MM.1S (cell line): ENCODE measurements at regions not wholly inside any gene's neighbourhood (a gene's known extent, or its start where the extent isn't known, plus 50 kb on each side); places are given as distances from the start of the nearest gene placed in this dataset.

Source experiments
- EZH2 ChIP-seq: fragments of 300-600 bp; sonication (generic); optimal IDR thresholded peaks from 2 replicates; pipeline ENCODE3; 2017; ENCODE audit warnings: low read depth, mild to moderate bottlenecking, antibody characterized with exemption, low read length, mixed read lengths
- EZH2phosphoT487 ChIP-seq: fragments of 300-600 bp; sonication (generic); IDR thresholded peaks from 2 replicates; pipeline ENCODE4 v1.6.1; 2018; ENCODE audit warnings: antibody characterized with exemption, low read length
- TF ChIP-seq, protein P1 (sequence below): fragments of 300-600 bp; sonication (generic); IDR thresholded peaks from 2 replicates; pipeline ENCODE4 v1.5.1; 2016; ENCODE audit warnings: antibody characterized with exemption, low read length, mixed read lengths

DNA sequence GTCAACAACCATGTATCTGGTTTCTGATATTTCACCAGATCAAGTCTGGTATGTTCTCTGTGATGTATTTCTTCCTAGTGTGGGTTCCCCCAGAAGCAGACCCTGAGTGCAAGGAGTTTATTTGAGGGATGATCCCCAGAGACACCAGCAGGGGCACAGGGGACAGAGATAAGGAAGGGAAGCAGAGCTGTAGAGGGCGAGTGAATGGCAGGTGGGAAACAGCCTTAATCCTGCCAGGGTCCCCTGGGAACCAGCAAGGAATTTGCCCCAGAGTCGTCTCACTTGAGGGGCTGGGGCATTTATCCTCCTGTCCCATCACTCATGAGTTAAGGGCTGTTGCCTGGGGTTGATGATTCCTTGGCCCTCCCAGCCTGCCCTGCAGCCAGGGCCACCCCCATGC is 206.4 kb upstream of the BCOR start:
- TF ChIP-seq, protein P1, sequence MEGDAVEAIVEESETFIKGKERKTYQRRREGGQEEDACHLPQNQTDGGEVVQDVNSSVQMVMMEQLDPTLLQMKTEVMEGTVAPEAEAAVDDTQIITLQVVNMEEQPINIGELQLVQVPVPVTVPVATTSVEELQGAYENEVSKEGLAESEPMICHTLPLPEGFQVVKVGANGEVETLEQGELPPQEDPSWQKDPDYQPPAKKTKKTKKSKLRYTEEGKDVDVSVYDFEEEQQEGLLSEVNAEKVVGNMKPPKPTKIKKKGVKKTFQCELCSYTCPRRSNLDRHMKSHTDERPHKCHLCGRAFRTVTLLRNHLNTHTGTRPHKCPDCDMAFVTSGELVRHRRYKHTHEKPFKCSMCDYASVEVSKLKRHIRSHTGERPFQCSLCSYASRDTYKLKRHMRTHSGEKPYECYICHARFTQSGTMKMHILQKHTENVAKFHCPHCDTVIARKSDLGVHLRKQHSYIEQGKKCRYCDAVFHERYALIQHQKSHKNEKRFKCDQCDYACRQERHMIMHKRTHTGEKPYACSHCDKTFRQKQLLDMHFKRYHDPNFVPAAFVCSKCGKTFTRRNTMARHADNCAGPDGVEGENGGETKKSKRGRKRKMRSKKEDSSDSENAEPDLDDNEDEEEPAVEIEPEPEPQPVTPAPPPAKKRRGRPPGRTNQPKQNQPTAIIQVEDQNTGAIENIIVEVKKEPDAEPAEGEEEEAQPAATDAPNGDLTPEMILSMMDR: no peak
- TF ChIP-seq EZH2phosphoT487 (no peak), EZH2 (no peak)
